ENCODE measurements at regions not wholly inside any gene's neighbourhood (a gene's known extent, or its start where the extent isn't known, plus 50 kb on each side); places are given as distances from the start of the nearest gene placed in this dataset.

DNA sequence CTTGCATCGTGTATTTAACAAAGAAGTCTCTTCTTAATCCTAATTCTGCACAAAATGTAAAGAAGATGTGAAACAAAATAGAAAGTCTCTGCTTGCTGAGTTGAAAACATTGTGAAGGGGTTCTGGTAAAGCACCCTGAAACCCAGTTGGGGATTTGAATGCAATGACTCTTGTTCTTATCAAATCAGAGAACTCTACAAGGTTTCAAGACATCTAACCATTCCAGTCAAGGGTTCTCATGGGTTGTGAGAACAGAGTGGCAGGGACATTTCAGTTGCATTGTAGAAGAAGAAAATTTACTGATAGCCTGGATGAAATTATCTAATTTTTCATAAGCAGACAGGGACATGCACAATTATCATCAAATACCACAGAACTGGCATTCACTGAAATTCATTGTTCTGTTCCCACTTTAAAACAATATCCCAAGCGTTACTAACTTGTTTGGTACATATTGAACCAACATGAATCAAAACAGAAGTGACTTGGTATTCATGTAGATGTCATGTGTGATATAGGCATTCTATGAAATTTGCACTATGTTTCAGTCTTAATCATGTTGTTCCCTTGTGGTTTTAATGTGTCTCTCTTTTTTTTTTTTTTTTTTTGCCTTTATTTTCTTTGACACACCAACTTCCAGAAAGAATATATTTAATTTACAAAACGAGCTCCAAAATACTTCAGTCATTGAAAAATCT lies 563.3 kb downstream of the IRX1 start:
- in situ Hi-C loops (cut with HindIII; ENCODE audit: low pct_unique_long_range_greater_than_20kb, low sequenced_read_pairs): no loop called here
- no peak for DNase-seq (ENCODE audit: low read depth)

DNA sequence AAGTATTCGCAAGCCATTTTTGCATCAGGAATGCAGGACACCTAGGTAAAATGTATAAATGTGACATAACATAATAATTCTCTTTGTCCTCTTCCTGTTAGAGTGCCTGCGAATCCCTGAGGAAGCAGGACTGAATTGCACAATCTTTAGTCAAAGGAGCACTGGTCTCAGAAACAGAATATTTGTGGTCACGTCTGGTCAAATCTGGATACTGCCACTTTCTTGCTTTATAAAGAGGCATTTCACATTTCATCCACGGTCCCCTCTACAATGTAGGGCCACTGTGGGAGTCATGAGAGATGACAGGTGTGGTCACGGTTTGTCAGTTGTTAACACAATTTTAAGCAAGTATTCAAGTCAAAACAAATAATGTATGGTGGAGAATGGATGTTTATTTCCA lies 564.0 kb downstream of the IRX1 start:
- in situ Hi-C loops (cut with HindIII; ENCODE audit: low pct_unique_long_range_greater_than_20kb, low sequenced_read_pairs): no loop called here
- DNase-seq (ENCODE audit: low read depth): no peak

DNA sequence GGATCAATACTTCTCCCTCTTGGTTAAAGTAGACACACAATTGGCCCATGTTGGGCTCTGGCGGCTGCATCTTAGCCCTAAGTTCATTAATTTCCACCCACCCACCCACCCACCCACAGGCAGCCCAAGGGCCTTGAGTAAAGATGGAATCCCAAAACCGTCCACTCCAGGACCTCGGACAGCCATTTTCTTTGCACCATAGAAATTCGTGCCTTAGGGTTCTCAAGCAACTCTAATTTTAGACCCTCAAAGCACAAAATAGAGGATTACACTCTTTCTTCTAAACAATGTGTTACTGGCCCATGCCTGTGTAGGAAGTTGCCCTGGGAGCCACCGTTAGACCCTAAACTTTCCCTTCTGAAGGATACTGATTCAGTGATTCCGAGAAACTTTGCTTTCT lies 568.5 kb downstream of the IRX1 start:
- no peak for DNase-seq (ENCODE audit: low read depth)
- in situ Hi-C loops (cut with HindIII; ENCODE audit: low pct_unique_long_range_greater_than_20kb, low sequenced_read_pairs): no loop called here

DNA sequence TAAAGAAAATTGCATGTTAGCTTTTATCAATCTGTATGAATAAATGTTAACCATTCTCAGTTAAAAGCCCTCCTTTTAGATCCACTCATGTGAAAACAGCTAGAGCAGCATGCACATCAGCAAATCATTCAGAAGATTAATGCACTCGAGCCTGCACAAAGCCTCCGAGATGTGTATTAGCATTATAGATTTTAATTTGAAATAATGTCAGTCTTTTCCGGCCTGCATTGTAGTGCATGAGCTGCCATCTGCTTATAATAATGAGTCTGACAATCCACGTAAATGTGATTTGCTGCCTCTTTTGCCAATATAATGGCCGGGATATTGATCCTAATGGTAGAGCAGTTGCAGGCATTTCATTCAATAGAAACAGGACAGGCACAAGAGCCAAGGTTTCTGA lies 585.1 kb downstream of the IRX1 start:
- in situ Hi-C loops (cut with HindIII; ENCODE audit: low pct_unique_long_range_greater_than_20kb, low sequenced_read_pairs): no loop called here
- DNase-seq (ENCODE audit: low read depth): no peak

DNA sequence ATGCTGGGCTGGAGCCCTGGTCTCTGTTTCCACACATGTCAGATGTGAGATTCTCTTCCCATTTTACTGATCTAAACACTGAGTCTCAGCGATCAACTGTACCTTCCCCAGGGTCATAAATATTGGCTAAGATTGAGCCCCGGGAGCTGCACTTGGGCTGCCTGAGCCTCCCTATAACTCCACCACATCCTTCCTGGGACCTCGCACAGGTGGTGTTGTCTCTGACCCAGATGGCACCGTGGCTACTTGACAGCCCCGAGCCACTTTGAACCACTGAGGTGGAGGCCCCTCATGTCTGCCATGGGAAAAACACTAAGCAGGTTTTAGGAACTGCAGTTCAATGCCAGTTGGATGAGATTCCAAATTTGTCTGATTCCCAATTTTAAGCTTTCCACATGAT lies 586.5 kb downstream of the IRX1 start:
- DNase-seq (ENCODE audit: low read depth): no peak
- in situ Hi-C loops (cut with HindIII; ENCODE audit: low pct_unique_long_range_greater_than_20kb, low sequenced_read_pairs): no loop called here

DNA sequence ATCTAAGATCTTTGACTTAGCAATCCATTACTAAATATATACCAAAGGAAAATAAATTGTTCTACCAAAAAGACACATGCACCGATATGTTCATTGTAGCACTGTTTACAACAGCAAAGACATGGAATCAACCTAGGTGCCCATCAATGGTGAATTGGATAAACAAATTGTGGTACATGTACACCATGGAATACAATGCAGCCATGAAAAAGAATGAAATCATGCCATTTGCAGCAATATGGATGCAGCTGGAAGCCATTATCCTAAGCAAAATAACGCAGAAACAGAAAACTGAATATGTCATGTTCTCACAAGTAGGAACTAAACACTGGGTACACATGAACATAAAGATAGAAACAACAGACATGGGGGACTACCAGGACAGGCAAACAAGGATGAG lies 589.5 kb downstream of the IRX1 start:
- DNase-seq (ENCODE audit: low read depth): no peak
- in situ Hi-C loops (cut with HindIII; ENCODE audit: low pct_unique_long_range_greater_than_20kb, low sequenced_read_pairs): no loop called here

DNA sequence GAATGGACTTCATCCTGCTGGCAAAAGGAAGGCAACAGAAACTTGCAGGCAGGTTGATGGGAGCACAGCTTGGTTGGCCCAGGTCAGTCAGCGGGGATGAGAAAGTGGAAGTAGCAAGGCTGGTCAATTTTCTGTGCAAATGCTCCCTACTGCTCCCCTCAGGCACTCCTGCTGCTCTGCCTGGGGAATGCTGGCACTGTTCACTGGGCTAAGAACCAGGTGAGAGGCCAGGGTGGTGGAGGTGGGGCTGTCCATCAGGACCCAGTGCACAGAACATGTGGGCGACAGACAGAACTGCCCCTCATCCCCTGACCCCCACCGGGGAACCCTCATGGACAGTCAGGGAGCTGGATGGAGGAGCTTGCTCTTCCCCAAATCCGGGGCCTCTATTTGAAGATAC lies 593.1 kb downstream of the IRX1 start:
- in situ Hi-C loops (cut with HindIII; ENCODE audit: low pct_unique_long_range_greater_than_20kb, low sequenced_read_pairs): no loop called here
- no peak for DNase-seq (ENCODE audit: low read depth)

DNA sequence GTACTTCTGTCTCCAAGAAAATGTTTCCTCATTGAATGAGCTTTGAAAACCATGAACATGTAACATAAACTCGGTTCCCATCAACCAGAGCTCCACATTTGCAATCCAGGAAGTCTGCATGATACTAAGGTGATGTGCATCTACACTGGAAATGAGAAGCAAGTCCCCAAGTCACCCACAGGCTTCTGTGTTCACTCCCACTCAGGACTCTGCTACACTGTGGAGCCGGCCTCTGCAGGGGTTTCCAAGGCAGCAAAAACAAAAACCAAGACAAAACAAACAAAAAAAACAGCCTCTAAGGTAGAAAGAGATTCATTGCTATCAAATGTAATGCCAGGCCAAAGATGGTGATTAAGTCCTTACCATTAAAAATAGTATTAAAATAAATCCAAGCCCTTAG lies 593.7 kb downstream of the IRX1 start:
- in situ Hi-C loops (cut with HindIII; ENCODE audit: low pct_unique_long_range_greater_than_20kb, low sequenced_read_pairs): no loop called here
- DNase-seq (ENCODE audit: low read depth): no peak

DNA sequence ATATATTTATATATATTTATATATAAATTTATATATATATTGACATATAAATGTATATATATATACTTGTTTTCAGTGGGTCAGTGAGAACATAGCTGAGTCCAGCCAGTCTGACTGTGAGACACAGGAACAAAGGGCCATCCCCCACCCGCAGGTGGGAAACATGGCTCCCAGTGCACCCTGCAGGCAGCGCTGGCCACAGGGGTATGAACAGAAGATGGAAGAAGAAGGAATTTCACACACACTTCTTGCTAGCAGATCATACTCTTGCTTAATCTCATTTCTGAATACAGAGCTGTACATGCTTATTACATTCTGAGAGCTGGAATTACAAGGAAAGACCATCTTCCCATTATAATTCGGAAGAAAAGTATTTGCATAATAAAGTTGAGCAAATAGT lies 595.4 kb downstream of the IRX1 start:
- in situ Hi-C loops (cut with HindIII; ENCODE audit: low pct_unique_long_range_greater_than_20kb, low sequenced_read_pairs): no loop called here

DNA sequence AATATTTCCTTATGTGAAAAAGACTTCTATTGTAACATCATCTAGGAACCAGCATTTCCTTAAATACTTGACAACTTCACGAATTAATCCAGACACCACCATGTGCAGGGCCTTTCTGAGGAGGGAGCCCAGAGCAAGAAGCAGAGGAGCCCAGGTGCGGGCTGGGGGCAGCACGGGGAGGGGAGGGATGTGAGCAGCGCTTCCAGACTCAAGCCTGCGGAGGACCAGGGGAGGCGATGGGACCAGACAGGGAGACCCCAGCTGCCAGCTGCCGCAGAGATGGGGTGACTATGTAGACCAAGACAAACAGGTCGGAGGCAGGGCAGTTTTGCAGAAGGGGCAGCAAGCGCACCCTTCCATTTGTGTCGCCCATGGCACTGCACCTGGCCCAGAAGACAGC lies 596.1 kb downstream of the IRX1 start:
- in situ Hi-C loops (cut with HindIII; ENCODE audit: low pct_unique_long_range_greater_than_20kb, low sequenced_read_pairs): no loop called here

More for the DNA sequence above, 595.4 kb downstream of the IRX1 start:
- no peak for DNase-seq (ENCODE audit: low read depth)

DNA sequence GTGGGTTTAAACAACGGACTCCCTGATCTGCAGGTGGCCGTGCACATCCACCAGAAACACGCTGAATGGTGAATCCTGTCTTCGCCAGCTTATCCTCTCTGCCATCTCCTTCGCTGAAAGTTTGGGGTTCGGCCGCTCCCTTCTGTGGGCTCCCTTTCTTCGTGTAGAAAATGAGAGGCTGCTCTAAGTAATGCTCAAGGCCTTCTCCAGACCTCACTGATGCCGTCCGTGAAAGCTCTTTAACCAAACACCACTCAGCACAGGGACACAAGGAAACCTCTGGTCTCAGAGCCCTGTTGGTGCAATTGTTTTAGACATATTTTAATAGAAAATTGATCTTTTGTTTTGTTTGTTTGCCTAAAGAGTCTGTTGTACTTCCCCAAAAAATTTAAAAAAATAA lies 596.5 kb downstream of the IRX1 start:
- no peak for DNase-seq (ENCODE audit: low read depth)
- in situ Hi-C loops (cut with HindIII; ENCODE audit: low pct_unique_long_range_greater_than_20kb, low sequenced_read_pairs): no loop called here

More for the DNA sequence above, 596.1 kb downstream of the IRX1 start:
- no peak for DNase-seq (ENCODE audit: low read depth)

DNA sequence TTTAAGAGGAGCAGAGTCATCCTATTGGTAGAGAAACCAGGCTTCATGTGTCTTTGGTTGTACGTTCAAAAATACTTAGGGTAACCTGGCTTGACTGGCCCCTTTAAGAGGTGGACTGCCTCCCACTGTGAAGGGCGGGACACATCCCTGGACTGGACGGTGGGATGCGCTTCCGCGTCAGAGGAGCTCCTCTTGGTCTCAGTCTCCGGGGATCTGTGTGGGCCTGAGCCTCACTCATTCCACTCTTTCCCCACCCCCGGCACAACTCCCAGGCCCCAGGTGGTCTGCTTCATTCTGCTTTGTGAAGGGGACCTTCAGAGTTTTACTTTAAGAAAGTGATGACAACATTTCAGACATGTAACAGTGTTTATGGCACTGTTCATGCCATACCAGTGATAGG lies 601.1 kb downstream of the IRX1 start:
- DNase-seq (ENCODE audit: low read depth): no peak
- in situ Hi-C loops (cut with HindIII; ENCODE audit: low pct_unique_long_range_greater_than_20kb, low sequenced_read_pairs): no loop called here

DNA sequence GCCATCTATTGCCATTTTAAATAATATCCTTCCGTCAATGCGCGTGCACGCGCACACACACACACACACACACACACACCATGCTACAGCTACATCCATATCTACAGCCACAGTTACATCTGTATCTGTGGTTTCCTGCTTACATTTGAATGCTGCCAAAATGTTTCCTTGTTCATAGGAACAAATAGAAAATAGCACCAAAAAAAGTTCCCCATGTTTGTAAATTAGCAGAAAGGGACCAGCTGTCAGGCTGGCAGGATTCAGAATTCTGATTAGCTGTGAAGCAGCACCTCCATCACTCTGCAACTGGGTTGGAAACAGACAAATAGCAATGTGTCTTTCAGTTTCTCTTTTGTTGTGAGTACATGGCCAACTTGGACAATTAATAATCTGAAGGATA lies 601.5 kb downstream of the IRX1 start:
- in situ Hi-C loops (cut with HindIII; ENCODE audit: low pct_unique_long_range_greater_than_20kb, low sequenced_read_pairs): no loop called here
- DNase-seq (ENCODE audit: low read depth): no peak

DNA sequence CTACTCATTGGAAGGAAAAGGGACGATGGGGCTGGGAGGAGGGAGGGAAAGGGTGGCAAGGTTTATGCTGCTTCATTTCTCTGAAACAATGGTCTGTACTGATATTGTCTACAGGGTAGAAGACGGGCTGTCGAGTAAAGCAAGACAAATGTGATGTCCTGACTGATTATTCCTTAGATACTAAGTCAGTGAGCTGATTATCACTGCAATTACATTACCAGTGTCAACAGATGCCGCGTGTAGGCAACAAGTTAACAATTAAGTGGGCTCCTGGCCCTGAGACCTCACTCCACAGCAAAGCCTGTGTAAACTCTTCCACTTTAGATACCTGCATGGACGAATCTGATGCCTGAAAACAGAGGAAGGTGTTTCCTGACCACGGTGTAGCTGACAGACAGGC lies 602.8 kb downstream of the IRX1 start:
- in situ Hi-C loops (cut with HindIII; ENCODE audit: low pct_unique_long_range_greater_than_20kb, low sequenced_read_pairs): no loop called here
- no peak for DNase-seq (ENCODE audit: low read depth)

DNA sequence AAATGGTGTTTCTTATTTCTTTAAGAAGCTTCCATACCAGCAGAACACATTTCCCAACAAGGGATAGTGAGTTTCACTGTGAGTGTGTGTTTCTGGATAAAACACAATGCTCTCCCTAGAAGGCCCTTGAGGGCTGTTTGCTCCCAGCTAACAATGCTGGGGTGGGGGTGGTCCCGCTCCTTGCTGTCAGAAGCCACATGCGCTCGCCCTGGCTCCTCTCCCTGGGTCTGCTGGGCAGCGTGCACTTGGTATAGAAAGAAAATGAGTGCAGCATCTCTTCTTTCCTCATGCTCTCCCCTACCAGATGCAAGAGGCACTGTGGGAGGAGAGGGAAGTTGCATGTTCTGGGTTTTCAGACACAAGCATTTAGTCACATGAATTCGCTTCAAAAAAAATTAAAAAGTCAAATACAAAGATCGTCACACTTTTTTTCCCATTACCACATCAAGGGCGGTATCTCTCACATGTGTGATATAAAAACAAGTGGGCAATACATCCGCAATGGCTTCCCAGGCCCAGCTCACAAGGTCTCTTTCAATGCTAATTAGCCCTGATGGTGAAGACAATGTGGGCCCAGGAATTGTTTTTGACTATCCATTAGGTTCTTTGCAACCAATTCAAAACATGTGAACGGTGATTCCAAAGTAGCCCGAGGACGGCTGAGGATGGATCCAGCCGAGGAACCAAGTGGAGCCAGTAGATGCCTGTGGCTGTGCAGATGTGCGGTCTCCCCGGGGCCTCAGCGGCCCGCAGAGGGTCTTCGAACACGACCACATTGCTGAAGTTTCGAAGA lies 603.6 kb downstream of the IRX1 start:
- no peak for DNase-seq (ENCODE audit: low read depth)
- in situ Hi-C loops (cut with HindIII; ENCODE audit: low pct_unique_long_range_greater_than_20kb, low sequenced_read_pairs): no loop called here

DNA sequence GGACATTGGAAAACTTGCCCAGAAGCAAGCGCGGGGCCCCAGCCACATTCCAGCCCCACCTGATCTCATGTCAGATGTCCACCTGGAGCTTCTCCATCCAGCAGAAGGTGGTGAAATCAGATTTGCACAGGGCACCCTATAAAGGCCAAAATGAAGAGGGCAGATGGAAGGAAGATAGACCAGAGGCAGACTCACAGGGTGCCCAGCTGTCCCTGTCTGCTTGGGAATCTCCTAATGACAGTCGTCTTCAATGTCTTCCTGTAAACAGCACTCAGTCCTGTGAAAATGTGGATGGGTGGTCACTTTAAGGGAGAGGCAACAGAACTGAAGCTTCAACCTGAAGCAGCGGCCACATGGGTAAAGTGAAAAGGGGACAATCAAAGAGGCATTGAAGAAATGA lies 607.5 kb downstream of the IRX1 start:
- DNase-seq (ENCODE audit: low read depth): no peak
- in situ Hi-C loops (cut with HindIII; ENCODE audit: low pct_unique_long_range_greater_than_20kb, low sequenced_read_pairs): no loop called here

DNA sequence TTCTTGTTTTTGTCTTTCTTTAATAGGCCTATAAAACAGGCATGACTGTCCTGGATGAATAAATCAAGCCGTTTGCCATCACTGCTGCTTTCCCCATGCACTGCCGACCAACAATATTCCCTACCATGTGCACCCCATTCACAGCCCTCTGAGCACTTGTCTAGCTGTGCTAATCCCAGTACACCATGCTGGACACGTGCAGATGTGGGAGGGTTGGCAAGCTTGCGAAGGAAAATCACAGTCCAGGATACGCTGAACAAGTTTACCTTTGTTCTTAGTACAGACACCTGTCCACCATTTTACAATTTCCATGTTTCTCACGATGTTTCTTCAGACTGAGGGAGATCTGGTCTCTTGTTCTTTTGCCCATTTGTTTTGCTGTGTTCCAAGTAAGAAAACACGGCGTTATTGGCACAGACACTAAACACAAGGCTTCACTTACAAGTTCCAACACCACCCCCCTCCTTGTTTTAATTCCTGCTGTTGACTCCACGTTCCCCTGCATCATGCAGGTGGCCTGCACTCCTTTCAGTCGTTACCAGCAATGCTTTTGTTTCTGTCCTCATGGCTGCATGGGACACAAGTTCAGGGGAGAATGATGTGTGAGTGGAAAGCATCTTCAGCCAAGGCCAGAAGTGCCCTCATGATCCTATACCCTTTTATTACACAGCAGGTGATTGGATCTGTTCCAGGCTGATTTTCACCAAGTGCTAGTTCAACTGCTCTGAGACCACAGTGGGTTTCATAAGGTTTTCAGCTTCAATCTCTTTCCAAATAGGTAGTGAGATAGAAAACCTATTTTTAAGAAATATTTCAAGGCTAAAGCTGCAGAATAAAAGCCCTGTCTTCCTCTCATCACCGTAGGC lies 608.9 kb downstream of the IRX1 start:
- in situ Hi-C loops (cut with HindIII; ENCODE audit: low pct_unique_long_range_greater_than_20kb, low sequenced_read_pairs): no loop called here
- DNase-seq (ENCODE audit: low read depth): no peak

DNA sequence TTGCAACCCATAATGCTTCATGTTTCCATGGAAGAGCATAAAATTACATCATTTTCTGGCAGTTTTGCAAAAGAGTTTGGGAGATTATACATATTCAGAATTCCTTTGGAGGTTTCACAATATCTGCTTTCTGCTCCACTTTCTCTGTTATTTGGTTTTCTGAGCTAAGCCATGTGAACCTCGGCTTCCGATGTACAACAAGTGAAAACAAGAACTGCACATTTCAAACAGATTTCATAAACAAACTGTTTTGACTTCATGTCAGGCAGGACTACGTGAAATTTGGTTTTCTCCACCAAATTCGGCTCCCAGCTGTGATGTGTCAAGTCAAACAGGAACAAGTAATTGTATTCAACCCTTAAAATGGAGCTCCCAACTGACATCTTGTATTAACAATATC lies 609.8 kb downstream of the IRX1 start:
- DNase-seq (ENCODE audit: low read depth): no peak
- in situ Hi-C loops (cut with HindIII; ENCODE audit: low pct_unique_long_range_greater_than_20kb, low sequenced_read_pairs): no loop called here

DNA sequence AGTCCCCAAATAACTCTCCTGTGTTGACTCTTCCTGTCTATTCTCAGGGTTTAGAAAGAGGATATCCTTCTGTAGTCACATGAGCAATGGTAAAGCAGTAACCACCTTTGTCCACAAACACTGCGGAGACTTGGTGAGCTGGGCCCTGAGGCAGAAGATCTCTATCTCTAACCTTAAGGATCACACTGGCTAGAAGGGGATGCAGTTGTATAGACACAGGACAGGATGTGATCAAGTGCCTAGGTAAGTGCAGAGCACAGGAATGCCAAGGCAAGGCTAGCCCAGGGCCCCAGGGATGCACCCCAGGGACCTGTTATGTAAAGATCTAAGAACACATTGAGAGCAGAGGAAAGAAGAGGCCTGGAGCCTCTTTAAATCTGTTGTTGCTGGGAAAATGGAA lies 610.5 kb downstream of the IRX1 start:
- no peak for DNase-seq (ENCODE audit: low read depth)
- in situ Hi-C loops (cut with HindIII; ENCODE audit: low pct_unique_long_range_greater_than_20kb, low sequenced_read_pairs): no loop called here
